Ovary (tissue), 7 donors: ENCODE measurements at regions not wholly inside any gene's neighbourhood (a gene's known extent, or its start where the extent isn't known, plus 50 kb on each side); places are given as distances from the start of the nearest gene placed in this dataset.

Source experiments
- DNase-seq, 5 donors: peaks; one replicate each; pipeline ENCODE4 v3.0.0-alpha.2; 2019 to 2020
- H3K27ac ChIP-seq, 2 donors: fragments of 200-600 bp; one replicate each; pipeline versions ENCODE4 v1.5.1 to v1.8.0; 2019 to 2022
- H3K27me3 ChIP-seq: fragments of 200-600 bp; one replicate; pipeline ENCODE4 v1.8.0; 2022
- H3K36me3 ChIP-seq: fragments of 200-600 bp; sonication (generic); one replicate; pipeline ENCODE4 v1.5.1; 2019
- H3K4me1 ChIP-seq: one replicate; pipeline ENCODE4 v1.8.1; 2013; ENCODE audit warnings: mild to moderate bottlenecking, moderate library complexity; ENCODE audit not compliant: insufficient read depth
- H3K4me3 ChIP-seq: fragments of 200-600 bp; sonication (generic); one replicate; pipeline ENCODE4 v1.5.1; 2017
- H3K9me3 ChIP-seq, 2 donors: fragments of 200-600 bp in 1 of 2; sonication (generic) in 1 of 2; one replicate each; pipeline versions ENCODE4 v1.5.1 to v1.8.1; 2013 to 2019; ENCODE audit warnings: mild to moderate bottlenecking in 1 of 2, moderate library complexity in 1 of 2
- CTCF ChIP-seq, 3 donors: fragments of 450-650 bp in 2 of 3; fragments of 200-600 bp in 1 of 3; IDR thresholded peaks; one replicate each; pipeline versions ENCODE4 v1.5.1 to v1.8.0; 2016 to 2022; ENCODE audit warnings: antibody characterized with exemption in 3 of 3, mild to moderate bottlenecking in 1 of 3
- EP300 ChIP-seq: sonication (generic); formaldehyde crosslinking; IDR thresholded peaks from one replicate; pipeline ENCODE4 v1.6.1; 2017; ENCODE audit warnings: antibody characterized with exemption
- POLR2A ChIP-seq: fragments of 450-650 bp; IDR thresholded peaks from one replicate; pipeline ENCODE4 v1.6.1; 2017; ENCODE audit warnings: antibody characterized with exemption, mild to moderate bottlenecking, moderate library complexity
- WGBS, 3 donors: extraction: QIAGEN DNeasy Blood & Tissue Kit in 1 of 3; methylation state at CpG; one replicate each; pipeline versions ENCODE4 v1.1.5 to v1.1.7; 2013 to 2017; 5-methylcytosine and 5-hydroxymethylcytosine counted together
- intact Hi-C, 4 donors: fragments of 100-400 bp; cut with DNase I; formaldehyde crosslinking; loops; one replicate each; pipeline versions ENCODE4 v1.11.0 to v1.15.1; 2022 to 2023
- donor health status: DM: no; HTN: no; CAD: no; lungs with moderate emphysema.
- donor health status: DM: no; HTN: no; CAD: no.
- donor health status: Bipolar disorder and iron deficiency.
- donor health status: DM: no; HTN: no; CAD: no.
- donor health status: DM: yes; HTN: yes; CAD: no.

- intact Hi-C loops, result no loop called here
- no peaks in the 10 kb centered on the region for H3K27me3 ChIP-seq
- 78 to 88% (median 85%) methylated on average over 3 of the region's 3 CpGs for WGBS, 3 donors
- H3K4me3 ChIP-seq, result no peak overlapping the region
- no peak for DNase-seq
- H3K36me3 ChIP-seq, result no peaks in the 10 kb centered on the region
- no peak overlapping the region for H3K27ac ChIP-seq
- H3K9me3 ChIP-seq, result no peaks in the 10 kb centered on the region
- TF ChIP-seq CTCF (IDR thresholded peaks at IDR 0.05) (no peak), POLR2A (no peak), EP300 (no peak)
- peaks cover 2% of the 10 kb centered on the region for H3K4me1 ChIP-seq
Observed at GRCh38 chr2:157176602-157177001, 80.9 kb upstream of the GALNT5 start.

GRCh38 chr2:157178874-157179273 lies 78.6 kb upstream of the GALNT5 start:
- intact Hi-C loops, result no loop called here
- H3K9me3 ChIP-seq, result no peaks in the 10 kb centered on the region
- no peaks in the 10 kb centered on the region for H3K27me3 ChIP-seq
- TF ChIP-seq POLR2A (no peak), CTCF (IDR thresholded peaks at IDR 0.05) (no peak), EP300 (no peak)
- no peak overlapping the region for H3K4me3 ChIP-seq
- no peaks in the 10 kb centered on the region for H3K36me3 ChIP-seq
- DNase-seq, result no peak
- no peak overlapping the region for H3K27ac ChIP-seq
- H3K4me1 ChIP-seq, result no peaks in the 10 kb centered on the region

GRCh38 chr2:157179324-157180105 lies 78.0 kb upstream of the GALNT5 start:
- intact Hi-C loops, result no loop called here
- DNase-seq, result no peak
- Histone ChIP-seq H3K9me3 (no peaks in the 10 kb centered on the region), H3K4me3 (no peak overlapping the region), H3K36me3 (no peaks in the 10 kb centered on the region), H3K27ac (no peak overlapping the region), H3K4me1 (no peaks in the 10 kb centered on the region), H3K27me3 (no peaks in the 10 kb centered on the region)
- TF ChIP-seq EP300 (no peak), CTCF (IDR thresholded peaks at IDR 0.05) (no peak), POLR2A (no peak)
- 85% methylated on average over 4 of the region's 4 CpGs for WGBS, 3 donors

- intact Hi-C loops, result no loop called here
Observed at GRCh38 chr2:157180359-157180758, 77.1 kb upstream of the GALNT5 start.

More at GRCh38 chr2:157180359-157180758, 77.1 kb upstream of the GALNT5 start:
- no peaks in the 10 kb centered on the region for H3K4me1 ChIP-seq
- no peaks in the 10 kb centered on the region for H3K36me3 ChIP-seq
- no peak overlapping the region for H3K27ac ChIP-seq
- no peak for TF ChIP-seq CTCF (IDR thresholded peaks at IDR 0.05)
- no peak for TF ChIP-seq EP300
- TF ChIP-seq POLR2A, result no peak
- no peaks in the 10 kb centered on the region for H3K9me3 ChIP-seq
- no peaks in the 10 kb centered on the region for H3K27me3 ChIP-seq
- WGBS, 3 donors, result 75 to 92% (median 88%) methylated on average over 1 of the region's 1 CpG
- no peak for DNase-seq
- H3K4me3 ChIP-seq, result no peak overlapping the region
